ENCODE measurements at regions not wholly inside any gene's neighbourhood (a gene's known extent, or its start where the extent isn't known, plus 50 kb on each side); places are given as distances from the start of the nearest gene placed in this dataset.

GRCh38 chr1:234545517-234546386 is 64.2 kb downstream of the IRF2BP2 start:
- intact Hi-C loops (cut with DNase I), result no loop called here
- H3K4me3 ChIP-seq (ENCODE audit: low read length in 2 of 2), result no peak overlapping the region
- no peaks in the 10 kb centered on the region for H3K36me3 ChIP-seq (ENCODE audit: control insufficient read depth in 1 of 2, insufficient read depth in 2 of 2, low read length in 1 of 2)
- DNase-seq (no peak), ATAC-seq (ENCODE audit: low FRiP score) (no peak)
- 78 to 79% methylated on average over 14 of the region's 14 CpGs for WGBS, 2 donors
- H3K27me3 ChIP-seq (ENCODE audit: control insufficient read depth in 1 of 2, insufficient read depth in 2 of 2, low read length in 1 of 2), result no peaks in the 10 kb centered on the region
- no peak overlapping the region for H3K27ac ChIP-seq (ENCODE audit: low read depth in 1 of 2, low read length in 2 of 2)
- H3K9me3 ChIP-seq (ENCODE audit: control insufficient read depth, low read length), result no peaks in the 10 kb centered on the region
- H3K4me1 ChIP-seq (ENCODE audit: control insufficient read depth in 1 of 2, insufficient read depth in 2 of 2, low read length in 2 of 2), result peaks cover 0 to 5% of the 10 kb centered on the region in 2 donors

- Histone ChIP-seq H3K36me3 (ENCODE audit: control insufficient read depth in 1 of 2, insufficient read depth in 2 of 2, low read length in 1 of 2) (no peaks in the 10 kb centered on the region), H3K4me3 (ENCODE audit: low read length in 2 of 2) (no peak overlapping the region), H3K9me3 (ENCODE audit: control insufficient read depth, low read length) (no peaks in the 10 kb centered on the region), H3K4me1 (ENCODE audit: control insufficient read depth in 1 of 2, insufficient read depth in 2 of 2, low read length in 2 of 2) (peaks cover 0 to 5% of the 10 kb centered on the region in 2 donors), H3K27ac (ENCODE audit: low read depth in 1 of 2, low read length in 2 of 2) (peak overlapping the region in 1 of 2 donors; percentile 27), H3K27me3 (ENCODE audit: control insufficient read depth in 1 of 2, insufficient read depth in 2 of 2, low read length in 1 of 2) (no peaks in the 10 kb centered on the region)
- DNase-seq (peak; percentile 80 to 85), ATAC-seq (ENCODE audit: low FRiP score) (peak; percentile 72)
- WGBS, 2 donors, result 14 to 15% methylated on average over 6 of the region's 6 CpGs
- intact Hi-C loops (cut with DNase I), result loop anchor here in 1 of 2 donors (5.0 kb wide), 1 partner anchor 53 kb away; no protein-coding TSS in a partner anchor
These were observed 65.2 kb upstream of the TARBP1 start for GRCh38 chr1:234544087-234544579.

GRCh38 chr1:234543442-234544086 is 64.6 kb upstream of the TARBP1 start:
- no peak for ATAC-seq (ENCODE audit: low FRiP score)
- no peaks in the 10 kb centered on the region for H3K9me3 ChIP-seq (ENCODE audit: control insufficient read depth, low read length)
- peak overlapping the region in 1 of 2 donors; percentile 27 for H3K27ac ChIP-seq (ENCODE audit: low read depth in 1 of 2, low read length in 2 of 2)
- no peaks in the 10 kb centered on the region for H3K27me3 ChIP-seq (ENCODE audit: control insufficient read depth in 1 of 2, insufficient read depth in 2 of 2, low read length in 1 of 2)
- intact Hi-C loops (cut with DNase I), result loop anchor here in 1 of 2 donors (5.0 kb wide), 1 partner anchor 54 kb away; no protein-coding TSS in a partner anchor
- H3K4me1 ChIP-seq (ENCODE audit: control insufficient read depth in 1 of 2, insufficient read depth in 2 of 2, low read length in 2 of 2), result peaks cover 0 to 7% of the 10 kb centered on the region in 2 donors
- no peaks in the 10 kb centered on the region for H3K36me3 ChIP-seq (ENCODE audit: control insufficient read depth in 1 of 2, insufficient read depth in 2 of 2, low read length in 1 of 2)
- WGBS, 2 donors, result 69 to 84% methylated on average over 8 of the region's 8 CpGs
- no peak overlapping the region for H3K4me3 ChIP-seq (ENCODE audit: low read length in 2 of 2)
- DNase-seq, result no peak

- DNase-seq (no peak), ATAC-seq (ENCODE audit: low FRiP score) (no peak)
- intact Hi-C loops (cut with DNase I), result loop anchor here in 1 of 2 donors (5.0 kb wide), 1 partner anchor 55 kb away; no protein-coding TSS in a partner anchor
- Histone ChIP-seq H3K9me3 (ENCODE audit: control insufficient read depth, low read length) (no peaks in the 10 kb centered on the region), H3K36me3 (ENCODE audit: control insufficient read depth in 1 of 2, insufficient read depth in 2 of 2, low read length in 1 of 2) (no peaks in the 10 kb centered on the region), H3K4me1 (ENCODE audit: control insufficient read depth in 1 of 2, insufficient read depth in 2 of 2, low read length in 2 of 2) (peaks cover 0 to 8% of the 10 kb centered on the region in 2 donors), H3K27me3 (ENCODE audit: control insufficient read depth in 1 of 2, insufficient read depth in 2 of 2, low read length in 1 of 2) (no peaks in the 10 kb centered on the region), H3K27ac (ENCODE audit: low read depth in 1 of 2, low read length in 2 of 2) (no peak overlapping the region), H3K4me3 (ENCODE audit: low read length in 2 of 2) (no peak overlapping the region)
- WGBS, 2 donors, result 64 to 68% methylated on average over 13 of the region's 13 CpGs
These were observed 63.4 kb upstream of the TARBP1 start for GRCh38 chr1:234542211-234542850.

- peaks cover 3 to 8% of the 10 kb centered on the region in 2 donors for H3K4me1 ChIP-seq (ENCODE audit: control insufficient read depth in 1 of 2, insufficient read depth in 2 of 2, low read length in 2 of 2)
- intact Hi-C loops (cut with DNase I), result loop anchor here in 1 of 2 donors (5.0 kb wide), 1 partner anchor 56 kb away; no protein-coding TSS in a partner anchor
- DNase-seq, result no peak
These were observed 62.5 kb upstream of the TARBP1 start for GRCh38 chr1:234541286-234541975.

GRCh38 chr1:234540404-234540762 is 61.4 kb upstream of the TARBP1 start:
- no peak overlapping the region for H3K4me3 ChIP-seq (ENCODE audit: low read length in 2 of 2)

More at GRCh38 chr1:234541286-234541975, 62.5 kb upstream of the TARBP1 start:
- 68 to 72% methylated on average over 5 of the region's 5 CpGs for WGBS, 2 donors
- Histone ChIP-seq H3K27me3 (ENCODE audit: control insufficient read depth in 1 of 2, insufficient read depth in 2 of 2, low read length in 1 of 2) (no peaks in the 10 kb centered on the region), H3K27ac (ENCODE audit: low read depth in 1 of 2, low read length in 2 of 2) (no peak overlapping the region), H3K9me3 (ENCODE audit: control insufficient read depth, low read length) (no peaks in the 10 kb centered on the region), H3K4me3 (ENCODE audit: low read length in 2 of 2) (no peak overlapping the region), H3K36me3 (ENCODE audit: control insufficient read depth in 1 of 2, insufficient read depth in 2 of 2, low read length in 1 of 2) (no peaks in the 10 kb centered on the region)
- no peak for ATAC-seq (ENCODE audit: low FRiP score)

GRCh38 chr1:234539666-234540403 is 60.9 kb upstream of the TARBP1 start:
- no peak overlapping the region for H3K4me3 ChIP-seq (ENCODE audit: low read length in 2 of 2)
- ATAC-seq (ENCODE audit: low FRiP score) (no peak), DNase-seq (no peak)
- no peaks in the 10 kb centered on the region for H3K36me3 ChIP-seq (ENCODE audit: control insufficient read depth in 1 of 2, insufficient read depth in 2 of 2, low read length in 1 of 2)
- 90 to 93% methylated on average over 9 of the region's 9 CpGs for WGBS, 2 donors
- H3K4me1 ChIP-seq (ENCODE audit: control insufficient read depth in 1 of 2, insufficient read depth in 2 of 2, low read length in 2 of 2), result peaks cover 3 to 13% of the 10 kb centered on the region in 2 donors
- intact Hi-C loops (cut with DNase I), result loop anchor here in 1 of 2 donors (5.0 to 10.0 kb wide), 3 partner anchors 42 to 185 kb away; no protein-coding TSS in a partner anchor
- H3K27me3 ChIP-seq (ENCODE audit: control insufficient read depth in 1 of 2, insufficient read depth in 2 of 2, low read length in 1 of 2), result no peaks in the 10 kb centered on the region
- H3K9me3 ChIP-seq (ENCODE audit: control insufficient read depth, low read length), result no peaks in the 10 kb centered on the region
- H3K27ac ChIP-seq (ENCODE audit: low read depth in 1 of 2, low read length in 2 of 2), result peak overlapping the region in 1 of 2 donors; percentile 30

More at GRCh38 chr1:234540404-234540762, 61.4 kb upstream of the TARBP1 start:
- H3K27ac ChIP-seq (ENCODE audit: low read depth in 1 of 2, low read length in 2 of 2), result no peak overlapping the region
- intact Hi-C loops (cut with DNase I), result loop anchor here in 1 of 2 donors (5.0 kb wide), 1 partner anchor 57 kb away; no protein-coding TSS in a partner anchor
- no peaks in the 10 kb centered on the region for H3K36me3 ChIP-seq (ENCODE audit: control insufficient read depth in 1 of 2, insufficient read depth in 2 of 2, low read length in 1 of 2)
- ATAC-seq (ENCODE audit: low FRiP score) (no peak), DNase-seq (no peak)
- WGBS, 2 donors, result 80 to 81% methylated on average over 5 of the region's 5 CpGs
- H3K27me3 ChIP-seq (ENCODE audit: control insufficient read depth in 1 of 2, insufficient read depth in 2 of 2, low read length in 1 of 2), result no peaks in the 10 kb centered on the region
- H3K9me3 ChIP-seq (ENCODE audit: control insufficient read depth, low read length), result no peaks in the 10 kb centered on the region
- peaks cover 3 to 11% of the 10 kb centered on the region in 2 donors for H3K4me1 ChIP-seq (ENCODE audit: control insufficient read depth in 1 of 2, insufficient read depth in 2 of 2, low read length in 2 of 2)
